ENCODE measurements at regions not wholly inside any gene's neighbourhood (a gene's known extent, or its start where the extent isn't known, plus 50 kb on each side); places are given as distances from the start of the nearest gene placed in this dataset.

DNA sequence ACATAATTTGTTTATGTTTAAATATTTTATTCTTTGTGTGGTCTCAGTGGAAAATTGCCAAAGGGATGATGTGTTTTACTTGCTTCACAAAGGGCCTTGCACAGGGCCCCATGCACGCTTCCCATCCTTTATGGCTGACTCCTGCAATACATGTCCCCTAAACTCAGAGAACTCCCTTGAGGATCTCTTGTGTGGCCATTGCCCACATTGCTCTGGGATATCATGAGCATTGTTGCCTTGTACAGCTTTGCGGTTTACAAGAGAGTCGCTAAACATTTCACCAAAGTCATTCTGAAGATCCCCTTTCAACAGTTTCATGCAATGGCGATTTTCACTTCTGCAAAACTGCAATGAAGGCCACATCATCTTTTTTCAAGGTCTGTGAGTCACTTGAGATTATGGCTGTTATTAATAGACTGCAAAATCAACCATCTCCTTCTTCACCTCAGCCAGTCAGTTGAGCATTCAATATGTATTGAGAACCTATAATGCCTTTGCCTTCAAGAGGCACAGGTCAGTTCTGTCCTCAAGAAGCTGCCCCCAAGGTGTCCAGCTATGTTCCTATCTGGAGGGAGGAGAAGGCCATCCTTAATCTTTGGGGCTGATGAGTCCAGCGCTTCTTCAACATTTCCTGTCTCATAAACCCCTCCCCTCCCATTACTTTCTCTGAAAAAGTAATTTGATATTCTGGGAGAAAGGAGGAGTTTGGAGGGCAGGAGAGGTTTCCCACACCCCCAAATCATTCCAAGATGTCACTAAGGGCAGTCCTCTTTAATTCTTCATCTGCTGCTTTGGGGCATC is 108.1 kb downstream of the CCDC71L start:
- TF ChIP-seq SPI1 (IDR thresholded peaks at IDR 0.05; ENCODE audit: low read depth, low read length) (peak; percentile 100), POU2F2 (IDR thresholded peaks at IDR 0.05; ENCODE audit: low read depth, low read length) (no peak), PAX5 (IDR thresholded peaks at IDR 0.05; ENCODE audit: insufficient read depth, low read length, severe bottlenecking) (no peak), TAF1 (IDR thresholded peaks at IDR 0.05; ENCODE audit: low read depth, low read length) (no peak), POLR2AphosphoS5 (IDR thresholded peaks at IDR 0.05; ENCODE audit: low read depth, low read length) (no peak), POLR2A (IDR thresholded peaks at IDR 0.05; ENCODE audit: low read depth, low read length) (no peak)
- peak; percentile 29 for DNase-seq (ENCODE audit: insufficient read length, low spot score)

DNA sequence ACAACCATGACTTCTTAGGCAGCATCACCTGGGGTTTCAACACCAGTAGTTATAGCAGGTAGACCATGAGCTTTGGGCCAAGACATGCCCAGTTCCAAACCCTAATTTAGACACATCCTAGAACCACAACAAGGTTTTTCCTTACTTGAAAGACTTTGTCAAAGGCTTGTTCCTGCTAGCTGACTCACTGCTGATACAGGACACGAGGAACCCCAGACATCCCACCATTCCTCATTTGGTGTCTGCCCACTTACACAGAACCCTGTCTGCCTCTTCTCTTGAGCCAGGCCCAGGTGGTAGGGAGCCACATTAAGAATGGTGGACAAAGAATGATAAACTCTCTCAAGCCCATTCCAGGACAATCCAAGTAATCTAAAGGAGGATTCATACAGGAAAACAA is 109.0 kb downstream of the CCDC71L start:
- FAIRE-seq, result no peak
- TF ChIP-seq SPI1 (IDR thresholded peaks at IDR 0.05; ENCODE audit: low read depth, low read length) (no peak), TAF1 (IDR thresholded peaks at IDR 0.05; ENCODE audit: low read depth, low read length) (no peak), POU2F2 (IDR thresholded peaks at IDR 0.05; ENCODE audit: low read depth, low read length) (no peak), PAX5 (IDR thresholded peaks at IDR 0.05; ENCODE audit: insufficient read depth, low read length, severe bottlenecking) (no peak)

More for the DNA sequence above, 108.1 kb downstream of the CCDC71L start:
- peak; percentile 95 for FAIRE-seq

DNA sequence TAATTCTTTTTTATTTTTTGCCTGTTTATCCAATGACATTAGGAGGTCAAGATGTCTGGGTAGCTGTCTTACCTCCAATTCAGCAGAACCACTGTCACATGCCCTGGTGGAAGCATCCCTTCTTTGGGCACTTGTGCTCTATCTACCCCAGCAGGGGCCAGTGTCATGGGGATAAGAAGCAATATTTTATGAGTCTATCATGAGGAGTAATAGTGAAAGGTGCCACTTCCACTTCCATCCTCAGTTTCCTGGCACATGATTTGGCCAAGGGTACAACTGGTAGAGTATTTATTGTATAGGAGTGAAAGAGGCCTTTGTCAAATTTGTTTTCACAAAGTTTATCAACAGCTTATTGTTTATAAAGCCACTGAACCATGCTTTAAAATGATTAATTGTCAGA is 112.5 kb downstream of the CCDC71L start:
- DNase-seq (ENCODE audit: insufficient read length, low spot score) (no peak), FAIRE-seq (no peak)
- TF ChIP-seq POLR2A (IDR thresholded peaks at IDR 0.05; ENCODE audit: low read depth, low read length), result no peak
- no peak for TF ChIP-seq TAF1 (IDR thresholded peaks at IDR 0.05; ENCODE audit: low read depth, low read length)
- TF ChIP-seq SPI1 (IDR thresholded peaks at IDR 0.05; ENCODE audit: low read depth, low read length), result no peak
- no peak for TF ChIP-seq POU2F2 (IDR thresholded peaks at IDR 0.05; ENCODE audit: low read depth, low read length)
- TF ChIP-seq POLR2AphosphoS5 (IDR thresholded peaks at IDR 0.05; ENCODE audit: low read depth, low read length), result no peak
- TF ChIP-seq PAX5 (IDR thresholded peaks at IDR 0.05; ENCODE audit: insufficient read depth, low read length, severe bottlenecking), result no peak

More for the DNA sequence above, 109.0 kb downstream of the CCDC71L start:
- DNase-seq (ENCODE audit: insufficient read length, low spot score), result no peak

DNA sequence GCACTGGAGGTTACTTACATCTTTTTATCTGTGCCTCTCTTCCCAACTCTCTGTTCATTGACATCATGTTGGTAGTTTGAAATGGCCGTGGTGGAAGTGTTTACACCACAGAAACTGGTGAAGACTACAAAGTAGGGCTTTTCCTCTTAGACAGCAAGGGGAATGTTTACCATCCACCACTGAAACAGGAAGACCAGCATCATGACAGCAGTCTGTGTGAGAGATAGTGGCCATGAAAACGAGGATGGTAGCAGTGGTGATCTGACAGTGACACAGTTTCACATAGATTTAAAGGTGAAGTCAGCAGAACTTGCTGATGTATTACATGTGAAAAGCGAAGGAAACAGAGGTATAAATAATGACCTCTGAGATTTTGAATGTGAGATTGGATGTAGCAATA is 115.7 kb downstream of the CCDC71L start:
- DNase-seq (ENCODE audit: insufficient read length, low spot score), result no peak
- peak; percentile 41 for FAIRE-seq
- TF ChIP-seq POLR2AphosphoS5 (IDR thresholded peaks at IDR 0.05; ENCODE audit: low read depth, low read length) (no peak), SPI1 (IDR thresholded peaks at IDR 0.05; ENCODE audit: low read depth, low read length) (0 out of 2 replicates have a peak, but pooled peaks have one; percentile 11), PAX5 (IDR thresholded peaks at IDR 0.05; ENCODE audit: insufficient read depth, low read length, severe bottlenecking) (no peak), POLR2A (IDR thresholded peaks at IDR 0.05; ENCODE audit: low read depth, low read length) (no peak), POU2F2 (IDR thresholded peaks at IDR 0.05; ENCODE audit: low read depth, low read length) (no peak)

DNA sequence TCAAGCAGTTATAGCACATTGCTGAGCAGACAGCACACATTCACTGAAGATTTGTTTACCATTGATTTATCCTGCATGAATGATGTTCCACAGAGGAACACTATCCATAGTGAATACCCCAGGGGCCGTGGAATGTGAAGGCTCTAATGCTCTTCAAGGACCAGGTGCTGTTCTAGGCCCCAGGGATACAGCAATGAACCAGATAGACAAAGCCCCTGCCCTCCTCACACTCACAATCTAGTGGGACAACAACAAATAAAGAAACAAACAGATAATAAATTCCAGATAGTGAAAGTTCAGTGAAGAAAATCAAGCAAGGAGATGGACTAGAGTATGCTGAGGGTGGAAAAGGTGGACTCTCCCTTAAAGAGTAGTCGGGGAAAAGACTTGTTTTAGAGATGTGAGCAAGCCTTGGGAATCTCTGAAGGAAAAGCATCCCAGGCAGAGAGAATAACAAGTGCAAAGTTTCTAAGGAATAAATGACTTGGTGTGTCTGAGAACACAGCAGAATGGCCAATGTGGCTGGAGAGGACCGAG is 117.7 kb downstream of the CCDC71L start:
- no peak for FAIRE-seq
- TF ChIP-seq TAF1 (IDR thresholded peaks at IDR 0.05; ENCODE audit: low read depth, low read length) (no peak), SPI1 (IDR thresholded peaks at IDR 0.05; ENCODE audit: low read depth, low read length) (no peak), POLR2AphosphoS5 (IDR thresholded peaks at IDR 0.05; ENCODE audit: low read depth, low read length) (no peak), POLR2A (IDR thresholded peaks at IDR 0.05; ENCODE audit: low read depth, low read length) (no peak), PAX5 (IDR thresholded peaks at IDR 0.05; ENCODE audit: insufficient read depth, low read length, severe bottlenecking) (no peak), POU2F2 (IDR thresholded peaks at IDR 0.05; ENCODE audit: low read depth, low read length) (no peak)
- no peak for DNase-seq (ENCODE audit: insufficient read length, low spot score)

DNA sequence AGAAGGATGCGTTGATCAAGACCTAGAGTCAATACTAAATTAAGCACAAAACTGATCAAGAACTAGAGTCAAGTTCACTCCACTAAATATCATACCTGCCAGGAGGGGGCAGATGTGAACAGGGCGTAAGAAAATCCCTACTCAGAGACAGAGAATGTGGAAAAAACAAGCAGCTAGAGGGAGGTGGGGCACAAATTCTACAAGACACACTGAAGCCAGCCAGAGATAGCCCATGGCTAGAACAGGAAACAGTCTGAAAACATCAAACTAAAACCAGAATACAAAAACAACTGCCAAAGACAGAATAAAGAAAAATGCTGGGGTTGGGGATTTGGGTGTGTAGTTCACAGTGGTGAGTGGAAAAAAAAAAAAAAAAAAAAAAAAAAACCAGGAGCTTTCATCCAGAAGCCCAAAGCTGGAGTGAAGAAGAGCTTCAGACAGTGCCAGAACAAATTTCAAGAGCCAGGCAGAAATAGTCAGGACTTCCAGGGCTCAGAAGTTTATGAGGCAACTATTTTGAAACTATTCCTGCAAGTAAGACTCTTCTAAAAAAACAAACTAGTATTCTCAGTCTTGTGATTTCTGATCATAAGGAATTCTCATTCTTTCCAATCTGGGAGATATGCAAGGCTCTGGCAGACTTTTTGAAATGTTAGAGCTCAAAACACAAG is 118.3 kb downstream of the CCDC71L start:
- FAIRE-seq (peak; percentile 94), DNase-seq (ENCODE audit: insufficient read length, low spot score) (peak; percentile 28)
- TF ChIP-seq TAF1 (IDR thresholded peaks at IDR 0.05; ENCODE audit: low read depth, low read length) (no peak), POLR2A (IDR thresholded peaks at IDR 0.05; ENCODE audit: low read depth, low read length) (no peak), POU2F2 (IDR thresholded peaks at IDR 0.05; ENCODE audit: low read depth, low read length) (no peak), POLR2AphosphoS5 (IDR thresholded peaks at IDR 0.05; ENCODE audit: low read depth, low read length) (no peak), SPI1 (IDR thresholded peaks at IDR 0.05; ENCODE audit: low read depth, low read length) (no peak), PAX5 (IDR thresholded peaks at IDR 0.05; ENCODE audit: insufficient read depth, low read length, severe bottlenecking) (no peak)

DNA sequence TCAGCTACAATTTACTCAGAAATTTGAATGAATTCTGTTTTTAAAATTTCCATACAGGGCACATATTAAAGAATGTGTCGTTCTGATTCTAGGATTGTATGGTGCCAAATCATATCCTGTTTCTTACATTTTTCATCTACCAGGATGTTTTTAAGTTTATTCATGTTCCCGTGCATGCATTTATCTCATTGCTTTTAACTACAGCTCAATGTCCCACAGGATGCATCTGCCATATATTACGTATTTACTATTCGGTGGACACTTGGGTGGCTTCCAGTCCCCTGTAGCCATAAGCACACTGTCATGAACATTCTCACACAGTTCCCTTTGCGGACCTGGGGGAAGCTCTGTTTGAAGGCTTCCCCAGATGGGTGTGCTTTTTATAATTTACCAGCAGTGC is 122.3 kb downstream of the CCDC71L start:
- DNase-seq (ENCODE audit: insufficient read length, low spot score) (no peak), FAIRE-seq (no peak)
- TF ChIP-seq PAX5 (IDR thresholded peaks at IDR 0.05; ENCODE audit: insufficient read depth, low read length, severe bottlenecking), result no peak

DNA sequence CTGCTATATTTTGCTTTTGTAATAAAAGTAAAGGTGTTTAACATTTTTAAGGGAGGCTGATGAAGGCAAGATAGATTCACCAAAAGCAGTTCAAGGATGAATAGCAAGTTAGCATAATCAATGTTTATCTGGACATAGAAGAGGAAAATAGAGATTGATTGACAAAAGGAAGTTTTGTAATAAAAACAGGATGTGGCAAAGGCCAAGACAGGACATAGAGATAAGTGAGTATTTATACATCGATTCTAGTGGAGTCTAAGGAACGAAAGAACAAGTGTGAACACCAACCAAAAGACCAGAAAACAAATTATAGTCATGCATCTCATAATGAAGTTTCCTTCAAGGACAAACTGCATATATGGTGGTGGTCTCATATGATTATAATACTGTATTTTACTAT is 123.8 kb downstream of the CCDC71L start:
- FAIRE-seq (no peak), DNase-seq (ENCODE audit: insufficient read length, low spot score) (no peak)
- TF ChIP-seq PAX5 (IDR thresholded peaks at IDR 0.05; ENCODE audit: insufficient read depth, low read length, severe bottlenecking) (no peak), POLR2A (IDR thresholded peaks at IDR 0.05; ENCODE audit: low read depth, low read length) (no peak), SPI1 (IDR thresholded peaks at IDR 0.05; ENCODE audit: low read depth, low read length) (no peak), POU2F2 (IDR thresholded peaks at IDR 0.05; ENCODE audit: low read depth, low read length) (no peak)

DNA sequence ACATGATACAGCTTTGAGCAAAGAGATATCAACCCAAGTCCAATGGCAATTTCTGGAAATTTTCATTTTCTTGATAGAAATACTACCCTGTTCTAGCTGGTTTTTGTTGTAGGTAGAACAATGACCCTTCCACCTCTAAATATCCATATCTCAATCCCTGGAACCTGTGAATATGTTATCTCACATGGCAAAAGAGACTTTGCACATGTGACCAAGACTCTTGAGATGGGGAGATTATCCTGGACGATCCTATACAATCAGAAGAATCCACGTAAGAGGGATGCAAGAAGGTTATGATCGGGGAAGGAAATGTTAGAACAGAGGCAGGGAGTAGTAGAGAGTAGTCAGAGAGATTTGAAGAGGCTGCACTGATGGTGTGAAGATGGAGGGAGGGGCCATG is 124.9 kb downstream of the CCDC71L start:
- TF ChIP-seq POLR2A (IDR thresholded peaks at IDR 0.05; ENCODE audit: low read depth, low read length) (no peak), POU2F2 (IDR thresholded peaks at IDR 0.05; ENCODE audit: low read depth, low read length) (no peak), TAF1 (IDR thresholded peaks at IDR 0.05; ENCODE audit: low read depth, low read length) (no peak), POLR2AphosphoS5 (IDR thresholded peaks at IDR 0.05; ENCODE audit: low read depth, low read length) (no peak), PAX5 (IDR thresholded peaks at IDR 0.05; ENCODE audit: insufficient read depth, low read length, severe bottlenecking) (no peak), SPI1 (IDR thresholded peaks at IDR 0.05; ENCODE audit: low read depth, low read length) (no peak)
- DNase-seq (ENCODE audit: insufficient read length, low spot score), result no peak
- no peak for FAIRE-seq

Measured in GM12891 (cell line).